ENCODE measurements at regions not wholly inside any gene's neighbourhood (a gene's known extent, or its start where the extent isn't known, plus 50 kb on each side); places are given as distances from the start of the nearest gene placed in this dataset.

DNA sequence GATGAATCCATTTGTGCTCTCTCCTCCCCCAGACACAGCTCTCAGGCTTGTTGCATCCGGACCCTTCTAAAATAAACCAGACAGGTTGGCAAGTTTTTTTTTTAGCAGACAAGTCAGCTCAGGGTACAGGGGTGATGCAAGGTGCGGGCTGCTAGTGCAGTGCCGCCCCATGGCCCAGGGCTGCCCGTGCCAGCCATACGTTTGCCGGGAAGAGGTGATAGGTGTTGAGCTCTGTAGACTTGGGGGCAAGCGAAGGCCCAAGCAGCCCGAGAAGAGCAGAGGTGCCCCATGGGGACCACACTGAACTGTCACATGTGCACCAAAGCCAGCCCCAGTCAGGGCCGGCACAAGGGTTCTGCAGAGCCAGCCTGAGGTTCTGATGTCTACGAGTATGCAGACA is 57.1 kb upstream of the PDSS1 start:
- Histone ChIP-seq H2AK9ac (replicated peaks; ENCODE audit: low read depth, low read length, poor library complexity) (no peak overlapping the region), H2BK20ac (ENCODE audit: low read depth, low read length) (no peak overlapping the region), H3K4me3 (ENCODE audit: insufficient read depth, low read depth, low read length) (no peak overlapping the region), H3K9ac (ENCODE audit: low read depth, low read length) (no peak overlapping the region), H3K23ac (ENCODE audit: low read depth, low read length) (no peak overlapping the region), H2BK15ac (ENCODE audit: low read depth, low read length) (no peak overlapping the region), H3K36me3 (ENCODE audit: control insufficient read depth, insufficient read depth, low read length) (no peaks in the 10 kb centered on the region), H4K91ac (ENCODE audit: insufficient read depth, low read depth, low read length) (no peak overlapping the region), H3K18ac (ENCODE audit: low read depth, low read length) (no peak overlapping the region), H2AFZ (replicated peaks; ENCODE audit: low read length, poor library complexity) (no peak overlapping the region), H4K8ac (ENCODE audit: low read depth in 2 of 2, low read length in 2 of 2) (no peak overlapping the region), H4K5ac (ENCODE audit: low read depth, low read length) (no peak overlapping the region), H3K9me3 (ENCODE audit: control insufficient read depth, insufficient read depth, low read length) (no peaks in the 10 kb centered on the region; the same call in 1 of the 2 replicates), H3K27ac (ENCODE audit: insufficient read depth, low read length) (no peak overlapping the region), H3K4me1 (ENCODE audit: control insufficient read depth, insufficient read depth, low read length) (no peaks in the 10 kb centered on the region), H2BK120ac (ENCODE audit: low read depth, low read length) (no peak overlapping the region), H3K4ac (ENCODE audit: low read depth, low read length) (no peak overlapping the region), H2BK5ac (ENCODE audit: low read depth, low read length, poor library complexity, severe bottlenecking) (no peak overlapping the region), H3K4me2 (ENCODE audit: low read depth, low read length) (no peak overlapping the region), H3K9me1 (ENCODE audit: insufficient read depth, low read length) (no peaks in the 10 kb centered on the region), H4K20me1 (ENCODE audit: insufficient read depth, low read length) (no peaks in the 10 kb centered on the region), H3K56ac (ENCODE audit: extremely low read depth, insufficient read depth, low read length) (no peak overlapping the region), H3K14ac (replicated peaks; ENCODE audit: low read depth, low read length) (no peak overlapping the region), H3K79me1 (ENCODE audit: low read depth in 1 of 2, low read length in 2 of 2) (no peaks in the 10 kb centered on the region), H2AK5ac (ENCODE audit: low read depth, low read length) (no peak overlapping the region), H3K27me3 (ENCODE audit: control insufficient read depth, insufficient read depth, low read length) (no peaks in the 10 kb centered on the region)
- 61% methylated on average over 7 of the region's 10 CpGs; no CpG with 5 or more reads in 1 of the 2 experiments for WGBS, 2 experiments (ENCODE audit: extremely low coverage in 2 of 2, insufficient read length in 1 of 2)
- intact Hi-C loops (cut with micrococcal nuclease) (no loop called here), dilution Hi-C loops (cut with HindIII; ENCODE audit: low sequenced_read_pairs, unreplicated experiment) (no loop called here), in situ Hi-C loops (cut with MboI; ENCODE audit: low sequenced_read_pairs) (no loop called here)
- TF ChIP-seq CTCF (conservative IDR thresholded peaks at IDR 0.05; ENCODE audit: low read depth, low read length) (no peak), MXI1 (IDR thresholded peaks at IDR 0.05; ENCODE audit: borderline replicate concordance, low read depth, low read length) (no peak), RCOR1 (IDR thresholded peaks at IDR 0.05; ENCODE audit: insufficient replicate concordance, low read length) (no peak), MAFK (IDR thresholded peaks at IDR 0.05; ENCODE audit: low read depth, low read length) (no peak), POLR2A (IDR thresholded peaks at IDR 0.05; ENCODE audit: low read depth, low read length) (no peak)
- no peak for DNase-seq
- CTCF ChIA-PET = no interaction called here
- no peak for ATAC-seq (ENCODE audit: low read depth)
- POLR2A ChIA-PET (ENCODE audit: unreplicated experiment) = no interaction called here
- no TSS peak for BruUV-seq (replicated peaks)
